ENCODE measurements at regions not wholly inside any gene's neighbourhood (a gene's known extent, or its start where the extent isn't known, plus 50 kb on each side); places are given as distances from the start of the nearest gene placed in this dataset.

GRCh38 chr10:121167534-121168243, 316.5 kb downstream of the WDR11 start:
- WGBS (ENCODE audit: insufficient coverage) = 90% methylated on average over 5 of the region's 10 CpGs
- no peaks in the 10 kb centered on the region for H3K79me2 ChIP-seq (ENCODE audit: control insufficient read depth, insufficient read depth, low read length)
- DNase-seq (no peak), ATAC-seq (ENCODE audit: low read depth) (no peak)
- ChIA-PET CTCF (no interaction called here), POLR2A (no interaction called here)
- TF ChIP-seq EZH2 (IDR thresholded peaks at IDR 0.05; ENCODE audit: borderline replicate concordance, insufficient read depth, low read depth, low read length, poor library complexity, severe bottlenecking) = no peak
- TF ChIP-seq, protein P1, sequence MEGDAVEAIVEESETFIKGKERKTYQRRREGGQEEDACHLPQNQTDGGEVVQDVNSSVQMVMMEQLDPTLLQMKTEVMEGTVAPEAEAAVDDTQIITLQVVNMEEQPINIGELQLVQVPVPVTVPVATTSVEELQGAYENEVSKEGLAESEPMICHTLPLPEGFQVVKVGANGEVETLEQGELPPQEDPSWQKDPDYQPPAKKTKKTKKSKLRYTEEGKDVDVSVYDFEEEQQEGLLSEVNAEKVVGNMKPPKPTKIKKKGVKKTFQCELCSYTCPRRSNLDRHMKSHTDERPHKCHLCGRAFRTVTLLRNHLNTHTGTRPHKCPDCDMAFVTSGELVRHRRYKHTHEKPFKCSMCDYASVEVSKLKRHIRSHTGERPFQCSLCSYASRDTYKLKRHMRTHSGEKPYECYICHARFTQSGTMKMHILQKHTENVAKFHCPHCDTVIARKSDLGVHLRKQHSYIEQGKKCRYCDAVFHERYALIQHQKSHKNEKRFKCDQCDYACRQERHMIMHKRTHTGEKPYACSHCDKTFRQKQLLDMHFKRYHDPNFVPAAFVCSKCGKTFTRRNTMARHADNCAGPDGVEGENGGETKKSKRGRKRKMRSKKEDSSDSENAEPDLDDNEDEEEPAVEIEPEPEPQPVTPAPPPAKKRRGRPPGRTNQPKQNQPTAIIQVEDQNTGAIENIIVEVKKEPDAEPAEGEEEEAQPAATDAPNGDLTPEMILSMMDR (IDR thresholded peaks at IDR 0.05) = no peak
- intact Hi-C loops (cut with micrococcal nuclease) = no loop called here
- Mint-ChIP-seq H3K9me3 (ENCODE audit: insufficient read depth) (no peaks in the 10 kb centered on the region), H3K27me3 (peaks cover 4% of the 10 kb centered on the region), H3K4me1 (no peaks in the 10 kb centered on the region), H3K27ac (no peak overlapping the region), H3K4me3 (no peak overlapping the region)
- H3K9ac ChIP-seq (ENCODE audit: low read length) = no peak overlapping the region
- H3K4me1 ChIP-seq (ENCODE audit: control insufficient read depth in 2 of 2, insufficient read depth in 2 of 2, low read length in 2 of 2) = no peaks in the 10 kb centered on the region
- H3K4me2 ChIP-seq (replicated peaks; ENCODE audit: low read depth, low read length, poor library complexity, severe bottlenecking) = no peak overlapping the region
- H3K27ac ChIP-seq (ENCODE audit: low read length in 2 of 2) = no peak overlapping the region
- H3K27me3 ChIP-seq (replicated peaks in 1 of 4; ENCODE audit: control extremely low read depth in 1 of 4, control insufficient read depth in 3 of 4, insufficient read depth in 4 of 4, low read length in 3 of 4) = no peaks in the 10 kb centered on the region
- no peaks in the 10 kb centered on the region for H3K36me3 ChIP-seq (replicated peaks in 1 of 2; ENCODE audit: control extremely low read depth in 1 of 2, control insufficient read depth in 1 of 2, extremely low read depth in 1 of 2, insufficient read depth in 2 of 2, low read length in 1 of 2)
- no peaks in the 10 kb centered on the region for H4K20me1 ChIP-seq (ENCODE audit: control insufficient read depth, insufficient read depth, low read length, poor library complexity, severe bottlenecking)
- no peak overlapping the region for H3K4me3 ChIP-seq (ENCODE audit: control extremely low read depth in 1 of 5, extremely low read depth in 1 of 5, insufficient read depth in 1 of 5, low read depth in 2 of 5, low read length in 4 of 5)
- H3K9me3 ChIP-seq (ENCODE audit: control extremely low read depth in 1 of 3, control insufficient read depth in 2 of 3, insufficient read depth in 1 of 3, low read length in 2 of 3) = no peaks in the 10 kb centered on the region
- no peak overlapping the region for H2AFZ ChIP-seq (ENCODE audit: insufficient read depth, low read depth, low read length, poor library complexity, severe bottlenecking)

GRCh38 chr10:121168545-121169216, 317.5 kb downstream of the WDR11 start:
- no peak for TF ChIP-seq EZH2 (IDR thresholded peaks at IDR 0.05; ENCODE audit: borderline replicate concordance, insufficient read depth, low read depth, low read length, poor library complexity, severe bottlenecking)
- TF ChIP-seq, protein P1 (IDR thresholded peaks at IDR 0.05) = no peak
- Histone ChIP-seq H3K27me3 (replicated peaks in 1 of 4; ENCODE audit: control extremely low read depth in 1 of 4, control insufficient read depth in 3 of 4, insufficient read depth in 4 of 4, low read length in 3 of 4) (no peaks in the 10 kb centered on the region), H3K4me1 (ENCODE audit: control insufficient read depth in 2 of 2, insufficient read depth in 2 of 2, low read length in 2 of 2) (no peaks in the 10 kb centered on the region), H2AFZ (ENCODE audit: insufficient read depth, low read depth, low read length, poor library complexity, severe bottlenecking) (no peak overlapping the region), H3K4me3 (ENCODE audit: control extremely low read depth in 1 of 5, extremely low read depth in 1 of 5, insufficient read depth in 1 of 5, low read depth in 2 of 5, low read length in 4 of 5) (no peak overlapping the region), H3K36me3 (replicated peaks in 1 of 2; ENCODE audit: control extremely low read depth in 1 of 2, control insufficient read depth in 1 of 2, extremely low read depth in 1 of 2, insufficient read depth in 2 of 2, low read length in 1 of 2) (no peaks in the 10 kb centered on the region), H3K4me2 (replicated peaks; ENCODE audit: low read depth, low read length, poor library complexity, severe bottlenecking) (no peak overlapping the region), H3K9me3 (ENCODE audit: control extremely low read depth in 1 of 3, control insufficient read depth in 2 of 3, insufficient read depth in 1 of 3, low read length in 2 of 3) (no peaks in the 10 kb centered on the region), H4K20me1 (ENCODE audit: control insufficient read depth, insufficient read depth, low read length, poor library complexity, severe bottlenecking) (no peaks in the 10 kb centered on the region), H3K79me2 (ENCODE audit: control insufficient read depth, insufficient read depth, low read length) (no peaks in the 10 kb centered on the region), H3K9ac (ENCODE audit: low read length) (no peak overlapping the region), H3K27ac (ENCODE audit: low read length in 2 of 2) (no peak overlapping the region)
- H3K4me3 Mint-ChIP-seq = no peak overlapping the region
- no peaks in the 10 kb centered on the region for H3K4me1 Mint-ChIP-seq
- intact Hi-C loops (cut with micrococcal nuclease) = no loop called here
- H3K9me3 Mint-ChIP-seq (ENCODE audit: insufficient read depth) = no peaks in the 10 kb centered on the region
- ATAC-seq (ENCODE audit: low read depth) = no peak
- ChIA-PET CTCF (no interaction called here), POLR2A (no interaction called here)
- no peak for DNase-seq
- 79% methylated on average over 3 of the region's 5 CpGs for WGBS (ENCODE audit: insufficient coverage)
- H3K27ac Mint-ChIP-seq = no peak overlapping the region
- peaks cover 4% of the 10 kb centered on the region for H3K27me3 Mint-ChIP-seq

Data from B cell (primary cell).